HL-60 (cell line): ENCODE measurements at regions not wholly inside any gene's neighbourhood (a gene's known extent, or its start where the extent isn't known, plus 50 kb on each side); places are given as distances from the start of the nearest gene placed in this dataset.

Experiments
- DNase-seq, 2 experiments: peaks; one replicate each; pipeline ENCODE4 v3.0.0-alpha.2; 2010 to 2020; ENCODE audit warnings: low read depth in 1 of 2, low spot score in 1 of 2
- H3K27ac ChIP-seq: fragments of 250-450 bp; sonication (Bioruptor Pico); replicated peaks from 2 replicates; pipeline ENCODE4 v1.5.1; 2020; ENCODE audit warnings: mild to moderate bottlenecking, moderate library complexity
- H3K27me3 ChIP-seq: fragments of 250-450 bp; sonication (Bioruptor Pico); 2 replicates; pipeline ENCODE4 v1.5.1; 2021; ENCODE audit warnings: mild to moderate bottlenecking, moderate library complexity; ENCODE audit not compliant: insufficient read depth, poor library complexity, severe bottlenecking
- H3K4me3 ChIP-seq: replicated peaks from 2 replicates; pipeline ENCODE4 v1.5.1; 2011; ENCODE audit warnings: mild to moderate bottlenecking, control low read depth, low read length; ENCODE audit not compliant: insufficient read depth
- CTCF ChIP-seq: IDR thresholded peaks from one replicate; pipeline ENCODE4 v1.5.1; 2011; ENCODE audit warnings: low read length, control low read depth, inconsistent platforms; ENCODE audit not compliant: insufficient read depth
- GABPA ChIP-seq: IDR thresholded peaks from 2 replicates; pipeline ENCODE4 v1.6.1; 2012; ENCODE audit warnings: low read depth
- POLR2AphosphoS5 ChIP-seq: IDR thresholded peaks from 2 replicates; pipeline ENCODE4 v1.6.1; 2012; ENCODE audit warnings: low read depth
- REST ChIP-seq: IDR thresholded peaks from 2 replicates; pipeline ENCODE4 v1.6.1; 2012; ENCODE audit warnings: low read depth; ENCODE audit not compliant: insufficient replicate concordance
- SPI1 ChIP-seq: IDR thresholded peaks from 2 replicates; pipeline ENCODE4 v1.6.1; 2012; ENCODE audit warnings: low read depth, mild to moderate bottlenecking, borderline replicate concordance

GRCh38 chr5:60507687-60508086, 192.3 kb downstream of the DEPDC1B start:
- DNase-seq, result no peak
- H3K27me3 ChIP-seq, result no peaks in the 10 kb centered on the region
- TF ChIP-seq SPI1 (no peak), POLR2AphosphoS5 (no peak), REST (no peak), GABPA (no peak), CTCF (no peak)
- H3K4me3 ChIP-seq, result no peak overlapping the region
- H3K27ac ChIP-seq, result no peak overlapping the region

DNA sequence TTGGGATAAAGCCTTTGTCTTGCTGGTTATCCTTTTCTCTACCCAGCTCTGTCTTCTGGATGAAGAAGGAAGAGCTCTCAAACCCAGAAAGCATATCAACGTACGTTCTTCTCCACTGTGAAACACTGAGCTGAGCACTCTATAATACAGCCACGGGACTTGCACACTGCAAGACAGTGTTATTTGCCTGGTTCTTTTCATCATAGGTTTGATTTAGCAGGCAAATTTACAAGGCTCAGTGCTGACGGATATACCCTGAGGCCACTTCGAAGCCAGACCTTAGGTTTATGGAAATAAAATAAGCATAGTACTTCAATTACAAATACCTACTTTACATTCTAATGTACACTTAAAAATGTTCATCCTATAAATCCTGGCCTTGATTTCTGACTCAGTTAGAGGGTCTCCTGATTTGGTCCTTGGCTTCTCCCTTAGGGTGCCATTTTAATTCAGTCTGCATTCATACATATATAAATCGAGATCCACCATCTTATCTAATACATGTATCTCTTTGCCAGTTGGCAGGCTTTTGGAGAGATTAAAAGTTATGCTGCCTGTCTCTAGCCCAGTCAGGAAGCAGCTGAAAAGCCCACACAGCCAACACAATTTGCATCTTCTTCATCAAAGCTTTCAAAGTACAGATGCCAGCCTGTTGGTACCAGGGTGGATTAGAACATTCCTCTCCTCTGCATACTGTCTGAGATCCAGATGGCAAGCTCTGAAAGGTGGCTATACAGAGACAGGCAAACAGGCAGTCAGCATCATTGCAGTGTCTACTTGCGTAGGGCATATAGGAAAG, 194.4 kb downstream of the DEPDC1B start:
- H3K27ac ChIP-seq, result no peak overlapping the region
- TF ChIP-seq SPI1, result no peak
- no peak for TF ChIP-seq REST
- no peak for TF ChIP-seq GABPA
- TF ChIP-seq POLR2AphosphoS5, result no peak
- TF ChIP-seq CTCF, result no peak
- no peaks in the 10 kb centered on the region for H3K27me3 ChIP-seq
- no peak for DNase-seq
- no peak overlapping the region for H3K4me3 ChIP-seq

DNA sequence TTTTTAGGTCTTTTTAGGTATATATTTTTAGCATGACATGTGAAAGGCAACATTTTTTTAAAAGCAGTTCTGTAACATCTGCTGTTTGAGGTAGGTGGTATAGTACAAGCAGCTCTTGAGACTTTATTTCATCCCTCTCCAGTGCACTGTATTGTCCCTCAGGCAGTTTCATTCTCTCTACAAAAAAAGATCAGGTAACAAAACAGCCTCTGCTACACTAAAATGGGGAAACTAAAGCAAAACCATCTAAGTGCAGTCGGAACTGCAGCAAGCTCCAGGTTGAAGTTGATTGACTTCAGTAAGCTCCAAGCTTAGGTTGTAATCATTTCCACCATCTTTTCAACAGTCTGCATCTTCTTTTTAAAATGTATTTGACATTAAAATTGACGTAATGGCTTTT, 195.6 kb downstream of the DEPDC1B start:
- TF ChIP-seq GABPA, result no peak
- TF ChIP-seq CTCF, result no peak
- TF ChIP-seq SPI1, result no peak
- TF ChIP-seq REST, result no peak
- TF ChIP-seq POLR2AphosphoS5, result no peak
- DNase-seq, result no peak

More for the DNA sequence above, 195.6 kb downstream of the DEPDC1B start:
- no peak overlapping the region for H3K4me3 ChIP-seq
- no peaks in the 10 kb centered on the region for H3K27me3 ChIP-seq
- H3K27ac ChIP-seq, result no peak overlapping the region
